A549 (cell line): ENCODE measurements at regions not wholly inside any gene's neighbourhood (a gene's known extent, or its start where the extent isn't known, plus 50 kb on each side); places are given as distances from the start of the nearest gene placed in this dataset.

Experiments
- ATAC-seq, 2 experiments: fragments of 200-7000 bp in 1 of 2; fragments of >200 bp in 1 of 2; cut with Nextera tagmentation in 1 of 2; cut with Tn5 transposase in 1 of 2; 3 replicates each; pipeline versions ENCODE4 v1.8.0 to v1.9.1; 2018 to 2020; ENCODE audit warnings: mild to moderate bottlenecking in 1 of 2, moderate library complexity in 1 of 2
- CTCF ChIA-PET: fragments of 300-600 bp; sonication (Branson Sonifier 250); formaldehyde crosslinking; extraction: SDS; loops from one replicate; lab custom pipeline; 2021; ENCODE audit warnings: antibody characterized with exemption, inconsistent platforms; lab: Yijun Ruan, JAX
- POLR2A ChIA-PET: fragments of 350-600 bp; formaldehyde crosslinking; extraction: SDS; loops from one replicate; lab custom pipeline; 2021; ENCODE audit warnings: antibody characterized with exemption, inconsistent platforms; lab: Yijun Ruan, JAX
- DNase-seq, 2 experiments: peaks; one replicate each; pipeline versions ENCODE4 v3.0.0 to v3.0.0-alpha.2; 2011 to 2016; ENCODE audit warnings: low read depth in 1 of 2, low spot score in 1 of 2
- FAIRE-seq: peaks from 2 replicates; lab custom pipeline; 2011; peaks lifted over from hg19 to GRCh38; lab: Jason Lieb, UNC
- H3K27ac ChIP-seq, 2 experiments: fragments of >200 bp; sonication (Bioruptor Twin); formaldehyde crosslinking; 3 replicates each; pipeline ENCODE4 v1.5.1; 2016 to 2017
- H3K4me1 ChIP-seq: fragments of >200 bp; sonication (Bioruptor Twin); formaldehyde crosslinking; 3 replicates; pipeline ENCODE4 v1.6.1; 2016
- H3K4me2 ChIP-seq: fragments of >200 bp; sonication (Bioruptor Twin); formaldehyde crosslinking; 3 replicates; pipeline ENCODE4 v1.6.1; 2016
- H3K4me3 ChIP-seq: fragments of >200 bp; sonication (Bioruptor Twin); formaldehyde crosslinking; 3 replicates; pipeline ENCODE4 v1.5.1; 2016
- H3K9me3 ChIP-seq: fragments of >200 bp; sonication (Bioruptor Twin); formaldehyde crosslinking; 3 replicates; pipeline ENCODE4 v1.6.1; 2016
- ATOH8 ChIP-seq: fragments of 250-450 bp; sonication (Bioruptor Pico); IDR thresholded peaks from 2 replicates; pipeline ENCODE4 v1.5.0; 2020; ENCODE audit warnings: low read depth, mild to moderate bottlenecking, moderate library complexity
- BHLHE40 ChIP-seq: IDR thresholded peaks from 2 replicates; pipeline ENCODE4 v1.6.1; 2012; ENCODE audit warnings: low read depth, low read length, inconsistent platforms
- CEBPB ChIP-seq, 2 experiments: fragments of >200 bp in 1 of 2; sonication (Bioruptor Twin) in 1 of 2; formaldehyde crosslinking in 1 of 2; IDR thresholded peaks; 2 replicates each; pipeline ENCODE4 v1.6.1; 2012 to 2016
- CTCF ChIP-seq: fragments of >200 bp; sonication (Bioruptor Twin); formaldehyde crosslinking; IDR thresholded peaks from 3 replicates; pipeline ENCODE4 v1.5.1; 2016
- EHF ChIP-seq: fragments of 250-450 bp; sonication (Bioruptor Pico); IDR thresholded peaks from 2 replicates; pipeline ENCODE4 v1.5.0; 2020; ENCODE audit warnings: mild to moderate bottlenecking
- HES2 ChIP-seq: fragments of >200 bp; sonication (Bioruptor Twin); formaldehyde crosslinking; IDR thresholded peaks from 2 replicates; pipeline ENCODE4 v1.6.1; 2016
- HEYL ChIP-seq: fragments of 250-450 bp; sonication (Bioruptor Pico); IDR thresholded peaks from 2 replicates; pipeline ENCODE4 v1.8.0; 2021; ENCODE audit warnings: mild to moderate bottlenecking, moderate library complexity
- HMGXB4 ChIP-seq: fragments of 250-450 bp; sonication (Bioruptor Pico); IDR thresholded peaks from 2 replicates; pipeline ENCODE4 v1.5.0; 2021; ENCODE audit warnings: mild to moderate bottlenecking, moderate library complexity, borderline replicate concordance
- HOXB5 ChIP-seq: fragments of 250-450 bp; sonication (Bioruptor Pico); IDR thresholded peaks from 2 replicates; pipeline ENCODE4 v1.5.0; 2020; ENCODE audit warnings: mild to moderate bottlenecking, moderate library complexity
- JUN ChIP-seq, 2 experiments: fragments of >200 bp; sonication (Bioruptor Twin); formaldehyde crosslinking; IDR thresholded peaks; 2 replicates in 1 of 2; 3 replicates in 1 of 2; pipeline ENCODE4 v1.6.1; 2016 to 2017
- MAFK ChIP-seq: fragments of 450-650 bp; IDR thresholded peaks from 2 replicates; pipeline ENCODE4 v1.6.1; 2014; ENCODE audit not compliant: partially characterized antibody
- MAX ChIP-seq: IDR thresholded peaks from 2 replicates; pipeline ENCODE4 v1.6.1; 2012
- MAZ ChIP-seq: fragments of 150-350 bp; IDR thresholded peaks from 2 replicates; pipeline ENCODE4 v1.6.1; 2014; ENCODE audit warnings: antibody characterized with exemption, low read depth, low read length, borderline replicate concordance
- MYC ChIP-seq: IDR thresholded peaks from 2 replicates; pipeline ENCODE4 v1.6.1; 2012; ENCODE audit warnings: mild to moderate bottlenecking, inconsistent platforms, low read length, improper control_type of control experiment, borderline replicate concordance
- PBX3 ChIP-seq: IDR thresholded peaks from 2 replicates; pipeline ENCODE4 v1.6.1; 2012
- POLR2A ChIP-seq: IDR thresholded peaks from 2 replicates; pipeline ENCODE4 v1.6.1; 2012; ENCODE audit warnings: mild to moderate bottlenecking, low read length
- POLR2AphosphoS2 ChIP-seq: conservative IDR thresholded peaks from 2 replicates; pipeline ENCODE4 v1.6.1; 2012; ENCODE audit warnings: low read length, improper control_type of control experiment, inconsistent platforms
- RARB ChIP-seq: fragments of 250-450 bp; sonication (Bioruptor Pico); IDR thresholded peaks from 2 replicates; pipeline ENCODE4 v1.8.0; 2021; ENCODE audit warnings: mild to moderate bottlenecking, moderate library complexity
- RCOR1 ChIP-seq: fragments of 150-350 bp; IDR thresholded peaks from 2 replicates; pipeline ENCODE4 v1.6.1; 2014; ENCODE audit warnings: antibody characterized with exemption, low read length, low read depth
- REST ChIP-seq: fragments of 200-600 bp; sonication (generic); IDR thresholded peaks from 2 replicates; pipeline ENCODE4 v1.6.1; 2016; ENCODE audit warnings: antibody characterized with exemption, mild to moderate bottlenecking, moderate library complexity
- RFX5 ChIP-seq: fragments of 450-650 bp; IDR thresholded peaks from 2 replicates; pipeline ENCODE4 v1.7.1; 2014; ENCODE audit warnings: antibody characterized with exemption, mild to moderate bottlenecking, moderate library complexity
- SREBF2 ChIP-seq: fragments of 450-650 bp; IDR thresholded peaks from 2 replicates; pipeline ENCODE4 v1.6.1; 2014; ENCODE audit warnings: mild to moderate bottlenecking, moderate library complexity
- ZC3H11A ChIP-seq: fragments of 450-650 bp; IDR thresholded peaks from 2 replicates; pipeline ENCODE4 v1.6.1; 2014; ENCODE audit warnings: antibody characterized with exemption, mild to moderate bottlenecking
- ZNF302 ChIP-seq: fragments of 250-450 bp; sonication (Bioruptor Pico); IDR thresholded peaks from 2 replicates; pipeline ENCODE4 v1.9.0; 2021; ENCODE audit warnings: inconsistent platforms, mild to moderate bottlenecking, moderate library complexity
- ZSCAN20 ChIP-seq: fragments of 250-450 bp; sonication (Bioruptor Pico); IDR thresholded peaks from 2 replicates; pipeline ENCODE4 v1.8.0; 2022; ENCODE audit warnings: mild to moderate bottlenecking, moderate library complexity
- WGBS: methylation state at CpG from one replicate; pipeline ENCODE4 v1.1.6; 2017; ENCODE audit errors: missing lambda C conversion rate; 5-methylcytosine and 5-hydroxymethylcytosine counted together

GRCh38 chr13:65889368-65889767 is 1340.8 kb downstream of the PCDH9 start:
- Histone ChIP-seq H3K27ac (no peak overlapping the region), H3K4me2 (no peak overlapping the region), H3K4me3 (no peak overlapping the region), H3K4me1 (no peaks in the 10 kb centered on the region)
- no peak for DNase-seq
- WGBS = 62% methylated on average over 5 of the region's 5 CpGs
- POLR2A ChIA-PET = no interaction called here
- TF ChIP-seq SREBF2 (no peak), ZNF302 (CRISPR knock-in tag) (no peak), HES2 (no peak), JUN (IDR thresholded peaks at IDR 0.05) (no peak), RCOR1 (no peak), ATOH8 (CRISPR knock-in tag) (no peak), MAFK (no peak), HEYL (CRISPR knock-in tag) (no peak), CEBPB (IDR thresholded peaks at IDR 0.05) (no peak), POLR2A (no peak), HOXB5 (CRISPR knock-in tag) (no peak), MAX (no peak), ZSCAN20 (CRISPR knock-in tag) (no peak), EHF (CRISPR knock-in tag) (no peak), MAZ (no peak), HMGXB4 (CRISPR knock-in tag) (no peak), RARB (no peak), REST (no peak), MYC (no peak)
- TF ChIP-seq, all 56 proteins: peak for 0
- H3K9me3 ChIP-seq = no peaks in the 10 kb centered on the region
- FAIRE-seq = no peak
- CTCF ChIA-PET = no interaction called here
- no peak for ATAC-seq

- no peak for ATAC-seq
- no peak for DNase-seq
- no peak overlapping the region for H3K4me3 ChIP-seq
- no peak overlapping the region for H3K27ac ChIP-seq
- CTCF ChIA-PET = no interaction called here
- H3K4me2 ChIP-seq = no peak overlapping the region
- no peaks in the 10 kb centered on the region for H3K4me1 ChIP-seq
- no peaks in the 10 kb centered on the region for H3K9me3 ChIP-seq
- WGBS = 55% methylated on average over 4 of the region's 4 CpGs
- no peak for FAIRE-seq
- POLR2A ChIA-PET = no interaction called here
- no peak for TF ChIP-seq SREBF2
- TF ChIP-seq RARB = no peak
- TF ChIP-seq HMGXB4 (CRISPR knock-in tag) = no peak
- no peak for TF ChIP-seq RFX5
- no peak for TF ChIP-seq CTCF
- TF ChIP-seq PBX3 = no peak
- TF ChIP-seq HES2 = no peak
- no peak for TF ChIP-seq CEBPB (IDR thresholded peaks at IDR 0.05)
- no peak for TF ChIP-seq ZC3H11A
- no peak for TF ChIP-seq ZSCAN20 (CRISPR knock-in tag)
- no peak for TF ChIP-seq POLR2AphosphoS2
- TF ChIP-seq BHLHE40 = no peak
- no peak for TF ChIP-seq ATOH8 (CRISPR knock-in tag)
Measured at GRCh38 chr13:65882810-65883209, 1347.3 kb downstream of the PCDH9 start.
